HG02884 (cell line): ENCODE measurements at regions not wholly inside any gene's neighbourhood (a gene's known extent, or its start where the extent isn't known, plus 50 kb on each side); places are given as distances from the start of the nearest gene placed in this dataset.

Experiments used
- ATAC-seq: cut with Tn5 transposase; IDR thresholded peaks from one replicate; pipeline ENCODE4 v1.9.1; 2021; ENCODE audit warnings: mild to moderate bottlenecking, moderate library complexity; ENCODE audit not compliant: unreplicated experiment

DNA sequence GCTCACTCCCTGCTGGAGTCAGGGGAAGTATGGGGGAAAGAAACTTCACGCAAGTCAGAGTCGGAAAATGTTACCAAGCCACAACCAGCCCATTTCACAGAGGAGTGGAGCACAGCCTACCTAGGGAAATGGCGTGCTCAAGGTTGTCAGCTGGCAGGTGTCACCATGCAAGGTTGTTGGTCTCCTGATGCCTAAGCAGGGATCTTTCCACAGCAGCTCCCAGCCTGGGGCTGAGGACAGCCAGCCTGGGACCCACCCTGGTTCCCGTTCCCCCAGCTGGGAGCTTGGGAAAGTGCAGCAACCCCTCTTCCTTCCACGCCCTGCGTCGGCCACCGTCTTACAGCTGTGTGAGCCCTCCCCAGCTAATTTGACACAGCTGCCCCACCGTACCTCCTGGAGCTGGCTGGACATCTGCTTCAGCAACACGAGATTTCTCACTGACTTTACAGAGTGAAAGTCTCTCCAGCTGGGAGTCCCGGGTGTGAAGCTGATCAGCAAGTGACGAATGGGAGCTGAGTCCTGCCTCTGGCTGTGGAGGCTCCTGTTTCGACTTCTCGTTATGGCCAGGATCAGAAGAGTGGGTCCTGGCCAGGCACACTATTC, 224.6 kb upstream of the RAB4A start:
- no peak for ATAC-seq

- no peak for ATAC-seq
Measured at GRCh38 chr1:229047161-229047839, 223.6 kb upstream of the RAB4A start.

- ATAC-seq, result no peak
Measured at GRCh38 chr1:229047840-229048620, 222.9 kb upstream of the RAB4A start.

- no peak for ATAC-seq
Measured at GRCh38 chr1:229048896-229049295, 222.0 kb upstream of the RAB4A start.

GRCh38 chr1:229056046-229056445, 214.9 kb upstream of the RAB4A start:
- no peak for ATAC-seq

DNA sequence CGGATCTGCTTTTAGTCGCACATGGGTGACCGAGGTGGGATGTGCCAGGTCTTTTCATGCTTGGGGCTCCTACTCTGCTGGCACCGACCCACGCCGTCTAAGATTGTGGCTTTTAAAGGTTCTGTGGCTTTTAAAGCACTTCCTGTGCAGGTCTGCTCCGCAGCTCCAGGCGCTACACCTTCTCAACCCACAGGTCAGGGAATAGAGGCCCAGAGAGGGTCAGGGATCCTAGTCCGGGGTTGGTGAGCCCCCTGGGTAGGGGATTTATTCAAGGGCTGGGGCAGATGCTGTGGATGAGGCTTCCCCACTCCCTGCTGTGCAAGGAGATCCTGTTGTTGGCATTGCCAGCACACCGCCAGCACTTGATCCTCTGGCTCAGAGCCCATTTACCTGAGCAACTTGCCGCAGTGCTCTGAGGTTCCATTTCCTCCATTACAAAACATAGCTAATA, 212.8 kb upstream of the RAB4A start:
- ATAC-seq, result no peak

GRCh38 chr1:229058729-229059128, 212.2 kb upstream of the RAB4A start:
- ATAC-seq, result no peak

GRCh38 chr1:229059671-229060539, 211.0 kb upstream of the RAB4A start:
- ATAC-seq, result no peak

DNA sequence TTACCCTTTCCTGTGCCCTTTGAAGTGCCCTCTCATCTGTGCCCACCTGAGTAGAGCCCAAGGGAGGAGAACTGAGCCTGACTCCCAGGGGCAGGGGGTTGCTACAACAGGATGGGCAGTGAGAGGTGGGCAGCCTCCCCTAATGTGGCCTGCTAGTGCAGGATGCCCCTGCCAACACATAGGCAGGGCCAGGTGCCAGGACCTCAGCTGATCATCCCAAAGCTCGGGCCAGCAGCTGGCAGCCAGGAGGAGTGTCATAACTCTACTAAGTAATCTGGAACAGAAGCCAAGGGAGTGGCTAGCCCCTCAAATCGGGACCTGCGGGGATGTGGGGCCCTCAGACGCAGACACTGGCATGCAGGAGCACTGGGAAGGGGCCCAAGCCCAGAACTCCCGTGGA, 208.8 kb upstream of the RAB4A start:
- no peak for ATAC-seq

- ATAC-seq, result no peak
Measured at GRCh38 chr1:229063154-229063773, 207.6 kb upstream of the RAB4A start.

- ATAC-seq, result no peak
Measured at GRCh38 chr1:229064320-229065168, 206.4 kb upstream of the RAB4A start.

DNA sequence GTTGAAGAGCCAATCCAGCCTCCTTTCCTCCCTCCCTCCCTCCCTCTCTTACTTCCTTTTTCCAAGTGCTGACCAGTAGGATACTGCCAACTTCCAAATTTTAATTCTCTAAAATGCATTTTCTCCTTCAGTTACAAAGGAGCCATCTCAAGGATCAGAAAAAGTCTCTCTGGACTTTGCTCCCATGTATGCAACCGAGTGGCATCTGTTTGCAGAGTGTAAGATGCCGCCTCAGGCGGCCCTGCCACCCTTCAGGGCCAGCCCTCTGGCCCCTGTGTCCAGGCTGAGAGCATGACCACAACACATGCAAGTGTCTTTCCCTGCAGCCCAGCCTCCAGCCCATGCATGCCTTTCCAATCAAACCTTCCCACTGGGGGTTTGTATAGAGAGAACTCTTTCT, 205.3 kb upstream of the RAB4A start:
- ATAC-seq, result no peak

DNA sequence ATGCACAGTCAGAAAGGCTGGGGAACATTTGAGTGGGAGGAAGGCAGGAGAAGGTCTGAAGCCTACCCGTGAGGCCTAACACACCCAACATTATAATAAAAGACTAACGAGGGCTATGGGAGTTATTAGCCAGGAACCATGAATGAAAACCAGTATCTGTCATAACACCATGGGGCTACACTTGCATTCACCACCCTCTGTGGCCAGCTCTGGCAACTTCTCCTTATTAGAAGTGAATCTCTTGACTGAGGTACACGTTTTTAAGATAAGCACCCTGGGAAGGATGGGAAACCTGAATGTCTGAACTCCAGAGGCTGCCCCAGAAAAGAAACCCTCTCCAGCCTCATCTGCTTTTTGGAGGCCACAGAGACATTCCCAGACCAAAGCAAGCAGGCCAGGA, 204.3 kb upstream of the RAB4A start:
- ATAC-seq, result no peak

DNA sequence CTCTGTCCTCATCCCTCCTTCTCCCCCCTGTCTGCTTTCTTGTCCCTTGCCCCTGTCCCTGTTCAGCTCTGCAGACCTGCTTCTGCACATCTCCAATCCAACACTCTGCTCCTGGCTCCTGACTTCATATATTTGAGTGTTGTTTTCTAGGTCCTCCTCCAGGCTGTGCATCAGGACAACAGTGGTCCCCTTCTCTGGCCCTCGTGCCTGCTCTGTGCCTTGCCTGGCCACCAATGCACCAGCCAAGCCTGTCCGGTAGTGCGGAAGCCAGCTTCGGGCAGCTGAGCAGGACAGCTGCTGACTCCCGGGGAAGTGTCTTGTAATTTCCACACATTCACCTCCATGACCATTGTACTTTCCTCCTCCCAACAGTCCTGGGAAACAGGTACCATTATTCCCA, 203.4 kb upstream of the RAB4A start:
- no peak for ATAC-seq

- ATAC-seq, result no peak
Measured at GRCh38 chr1:229068270-229068987, 202.5 kb upstream of the RAB4A start.

GRCh38 chr1:229069176-229069575, 201.7 kb upstream of the RAB4A start:
- no peak for ATAC-seq

GRCh38 chr1:229070168-229070567, 200.7 kb upstream of the RAB4A start:
- no peak for ATAC-seq

GRCh38 chr1:229073251-229073650, 197.7 kb upstream of the RAB4A start:
- ATAC-seq, result no peak

GRCh38 chr1:229075217-229075616, 195.7 kb upstream of the RAB4A start:
- no peak for ATAC-seq
